ENCODE measurements at regions not wholly inside any gene's neighbourhood (a gene's known extent, or its start where the extent isn't known, plus 50 kb on each side); places are given as distances from the start of the nearest gene placed in this dataset.

GRCh38 chr9:99425923-99426842 is 204.1 kb downstream of the SEC61B start:
- TF ChIP-seq POLR2A (IDR thresholded peaks at IDR 0.05) = no peak
- TF ChIP-seq CTCF (IDR thresholded peaks at IDR 0.05) = no peak
- no peak for TF ChIP-seq EP300 (IDR thresholded peaks at IDR 0.05)
- TF ChIP-seq POLR2AphosphoS5 (IDR thresholded peaks at IDR 0.05) = no peak

Measured in upper lobe of left lung (tissue), 4 donors.